Pancreas (tissue), 10 donors: ENCODE measurements at regions not wholly inside any gene's neighbourhood (a gene's known extent, or its start where the extent isn't known, plus 50 kb on each side); places are given as distances from the start of the nearest gene placed in this dataset.

Experiments
- ATAC-seq, 4 donors: fragments of 200-7000 bp; cut with Tn5 transposase; one replicate each; pipeline versions ENCODE4 v1.8.0 to v1.9.1; 2020; ENCODE audit warnings: mild to moderate bottlenecking in 4 of 4, moderate library complexity in 4 of 4
- DNase-seq, 6 donors: peaks; one replicate each; pipeline ENCODE4 v3.0.0-alpha.2; 2020
- FAIRE-seq: peaks from 2 replicates; lab custom pipeline; 2012; peaks lifted over from hg19 to GRCh38; lab: Jason Lieb, UNC
- H3K27ac ChIP-seq, 4 donors: fragments of 200-600 bp; sonication (generic); 1 replicate in 3 of 4; 2 replicates in 1 of 4; pipeline versions ENCODE4 v1.5.0 to v1.8.0; 2020
- H3K27me3 ChIP-seq, 4 donors: fragments of 200-600 bp; one replicate each; pipeline ENCODE4 v1.8.0; 2021
- H3K36me3 ChIP-seq, 3 donors: fragments of 200-600 bp; sonication (generic) in 1 of 3; one replicate each; pipeline versions ENCODE4 v1.5.0 to v1.8.0; 2020 to 2021
- H3K4me1 ChIP-seq, 3 donors: fragments of 200-600 bp; one replicate each; pipeline ENCODE4 v1.8.0; 2021
- H3K4me3 ChIP-seq, 4 donors: fragments of 200-600 bp; sonication (generic) in 2 of 4; one replicate each; pipeline versions ENCODE4 v1.5.0 to v1.8.0; 2020 to 2021
- H3K9me3 ChIP-seq, 4 donors: fragments of 200-600 bp; one replicate each; pipeline ENCODE4 v1.8.0; 2021
- WGBS, 2 donors: extraction: QIAGEN DNeasy Blood & Tissue Kit; methylation state at CpG; one replicate each; pipeline ENCODE4 v1.1.7; 2013; 5-methylcytosine and 5-hydroxymethylcytosine counted together
- intact Hi-C, 3 donors: fragments of 100-400 bp; cut with DNase I; formaldehyde crosslinking; loops; one replicate each; pipeline versions ENCODE4 v1.11.1 to v1.14.2; 2022
- TF ChIP-seq, protein P1 (sequence below), 4 donors: fragments of 200-600 bp; sonication (generic) in 3 of 4; IDR thresholded peaks; one replicate each; pipeline versions ENCODE4 v1.5.0 to v1.8.0; 2021; ENCODE audit warnings: antibody characterized with exemption in 4 of 4
- donor health status: healthy with polysubstance abuse.
- donor health status: DM: no; HTN: no; CAD: no; lungs with moderate emphysema.
- donor health status: DM: no; HTN: no; CAD: no.
- donor health status: control.
- donor health status: control.
- donor health status: Bipolar disorder and iron deficiency.
- donor health status: DM: yes; HTN: yes; CAD: no.
- donor health status: DM: no; HTN: no; CAD: no.
- donor health status: DM: no; HTN: no; CAD: no.
- donor health status: DM: yes; HTN: yes; CAD: no.

DNA sequence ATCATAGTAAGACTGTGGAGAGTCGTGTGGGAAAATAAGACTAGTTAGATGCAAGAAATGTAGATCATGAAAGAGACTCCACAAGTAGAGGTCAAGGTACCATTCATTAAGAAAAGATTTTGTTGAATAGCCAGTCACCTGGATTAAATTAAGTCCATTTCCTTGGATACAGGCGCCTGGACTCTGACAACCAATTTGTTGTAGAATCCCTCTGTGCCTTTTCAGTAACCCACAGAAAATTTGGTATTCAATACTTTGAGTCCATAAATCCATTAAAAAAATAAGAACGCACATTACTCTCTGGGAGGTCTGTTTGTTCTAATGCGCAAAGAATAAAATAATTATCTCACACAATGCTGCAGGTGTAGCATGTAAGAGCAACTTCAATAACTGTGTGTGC, 469.4 kb downstream of the KLF12 start:
- intact Hi-C loops: no loop called here
- no peak for FAIRE-seq
- 86 to 87% methylated on average over 4 of the region's 4 CpGs for WGBS, 2 donors

GRCh38 chr13:73662833-73663232, 471.4 kb downstream of the KLF12 start:
- DNase-seq (no peak), FAIRE-seq (no peak), ATAC-seq (no peak)
- H3K4me3 ChIP-seq: no peak overlapping the region
- no peaks in the 10 kb centered on the region for H3K27me3 ChIP-seq
- H3K36me3 ChIP-seq: no peaks in the 10 kb centered on the region
- H3K9me3 ChIP-seq: no peaks in the 10 kb centered on the region
- H3K4me1 ChIP-seq: peaks cover 0 to 8% (median 0%) of the 10 kb centered on the region in 3 donors
- no peak overlapping the region for H3K27ac ChIP-seq
- TF ChIP-seq, protein P1, sequence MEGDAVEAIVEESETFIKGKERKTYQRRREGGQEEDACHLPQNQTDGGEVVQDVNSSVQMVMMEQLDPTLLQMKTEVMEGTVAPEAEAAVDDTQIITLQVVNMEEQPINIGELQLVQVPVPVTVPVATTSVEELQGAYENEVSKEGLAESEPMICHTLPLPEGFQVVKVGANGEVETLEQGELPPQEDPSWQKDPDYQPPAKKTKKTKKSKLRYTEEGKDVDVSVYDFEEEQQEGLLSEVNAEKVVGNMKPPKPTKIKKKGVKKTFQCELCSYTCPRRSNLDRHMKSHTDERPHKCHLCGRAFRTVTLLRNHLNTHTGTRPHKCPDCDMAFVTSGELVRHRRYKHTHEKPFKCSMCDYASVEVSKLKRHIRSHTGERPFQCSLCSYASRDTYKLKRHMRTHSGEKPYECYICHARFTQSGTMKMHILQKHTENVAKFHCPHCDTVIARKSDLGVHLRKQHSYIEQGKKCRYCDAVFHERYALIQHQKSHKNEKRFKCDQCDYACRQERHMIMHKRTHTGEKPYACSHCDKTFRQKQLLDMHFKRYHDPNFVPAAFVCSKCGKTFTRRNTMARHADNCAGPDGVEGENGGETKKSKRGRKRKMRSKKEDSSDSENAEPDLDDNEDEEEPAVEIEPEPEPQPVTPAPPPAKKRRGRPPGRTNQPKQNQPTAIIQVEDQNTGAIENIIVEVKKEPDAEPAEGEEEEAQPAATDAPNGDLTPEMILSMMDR (IDR thresholded peaks at IDR 0.05): no peak
- intact Hi-C loops: no loop called here
- 97 to 98% methylated on average over 8 of the region's 8 CpGs for WGBS, 2 donors

More for the DNA sequence above, 469.4 kb downstream of the KLF12 start:
- Histone ChIP-seq H3K27ac (no peak overlapping the region), H3K4me3 (no peak overlapping the region), H3K9me3 (no peaks in the 10 kb centered on the region), H3K4me1 (peaks cover 0 to 5% (median 0%) of the 10 kb centered on the region in 3 donors), H3K36me3 (no peaks in the 10 kb centered on the region), H3K27me3 (no peaks in the 10 kb centered on the region)
- DNase-seq (no peak), ATAC-seq (no peak)
- TF ChIP-seq, protein P1 (IDR thresholded peaks at IDR 0.05): no peak

DNA sequence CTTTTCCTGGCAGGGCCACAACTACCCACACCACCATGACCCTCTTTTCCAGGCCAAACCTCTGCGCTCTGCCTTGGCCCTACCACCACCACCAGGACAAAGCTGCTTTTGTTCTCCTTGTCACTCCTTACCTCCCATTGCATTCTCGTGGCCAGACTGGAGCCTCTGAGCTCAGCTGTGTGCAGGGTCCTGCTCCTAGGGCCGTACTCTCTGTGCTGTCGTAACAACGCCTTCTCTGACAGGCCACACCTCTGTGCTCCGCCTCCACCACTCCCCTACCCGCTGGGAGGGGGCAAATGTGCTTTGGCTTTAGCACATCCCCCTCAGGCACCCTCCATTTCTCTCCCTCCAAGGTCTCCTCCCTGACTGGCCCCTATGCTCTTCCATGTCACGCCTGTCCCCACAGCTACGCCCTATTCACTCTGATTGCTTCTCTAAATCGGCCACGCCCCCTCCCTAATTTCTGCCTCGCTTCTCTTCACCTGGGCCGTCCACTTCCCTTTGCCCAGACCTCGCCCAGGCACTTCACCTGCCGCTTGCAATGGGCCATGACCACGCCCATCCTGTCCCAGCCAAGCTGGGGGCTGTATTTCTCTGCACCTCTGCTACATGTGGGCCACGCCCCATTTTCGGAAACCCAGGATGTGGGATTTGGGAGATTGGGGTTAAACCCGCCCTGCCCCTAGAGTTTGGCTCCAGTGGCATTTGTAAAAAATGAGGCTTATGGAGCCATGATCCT, 472.3 kb downstream of the KLF12 start:
- no peak for FAIRE-seq
- TF ChIP-seq, protein P1 (IDR thresholded peaks at IDR 0.05): no peak
- Histone ChIP-seq H3K36me3 (no peaks in the 10 kb centered on the region), H3K27me3 (no peaks in the 10 kb centered on the region), H3K4me3 (no peak overlapping the region), H3K27ac (no peak overlapping the region), H3K9me3 (no peaks in the 10 kb centered on the region), H3K4me1 (peaks cover 0 to 8% (median 0%) of the 10 kb centered on the region in 3 donors)
- no peak for DNase-seq
- intact Hi-C loops: no loop called here
- 83 to 88% methylated on average over 19 of the region's 19 CpGs for WGBS, 2 donors
- no peak for ATAC-seq

DNA sequence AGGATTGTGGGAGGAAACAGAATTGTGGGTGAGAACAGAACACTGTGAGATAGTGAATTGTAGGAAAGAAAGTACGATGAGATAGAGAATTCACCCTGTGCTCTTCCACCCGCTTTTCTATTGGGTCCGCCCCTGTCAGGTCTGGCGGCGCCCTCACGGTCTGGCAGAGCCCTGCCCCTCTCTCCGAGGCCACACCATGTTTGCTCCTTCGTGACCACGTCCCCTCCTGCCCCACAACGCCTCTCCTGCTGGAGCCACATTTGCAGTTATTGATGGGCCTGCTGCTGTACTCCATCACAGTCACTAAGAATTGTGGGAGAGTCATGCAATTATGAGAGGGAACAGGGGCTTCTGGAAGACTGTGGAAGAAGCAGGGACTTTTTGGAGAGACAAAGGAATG, 473.1 kb downstream of the KLF12 start:
- intact Hi-C loops: no loop called here
- FAIRE-seq (no peak), ATAC-seq (no peak), DNase-seq (no peak)
- 97 to 99% methylated on average over 10 of the region's 10 CpGs for WGBS, 2 donors
- no peak overlapping the region for H3K4me3 ChIP-seq
- H3K4me1 ChIP-seq: peaks cover 0 to 8% (median 0%) of the 10 kb centered on the region in 3 donors
- H3K9me3 ChIP-seq: no peaks in the 10 kb centered on the region
- no peaks in the 10 kb centered on the region for H3K36me3 ChIP-seq
- H3K27me3 ChIP-seq: no peaks in the 10 kb centered on the region
- TF ChIP-seq, protein P1 (IDR thresholded peaks at IDR 0.05): no peak
- H3K27ac ChIP-seq: no peak overlapping the region

GRCh38 chr13:73658639-73659038, 475.6 kb downstream of the KLF12 start:
- ATAC-seq: no peak
- Histone ChIP-seq H3K9me3 (no peaks in the 10 kb centered on the region), H3K4me3 (no peak overlapping the region), H3K4me1 (peaks cover 0 to 8% (median 0%) of the 10 kb centered on the region in 3 donors), H3K27ac (peak overlapping the region in 1 of 4 donors; percentile 59), H3K36me3 (no peaks in the 10 kb centered on the region), H3K27me3 (no peaks in the 10 kb centered on the region)
- intact Hi-C loops: no loop called here
- no peak for FAIRE-seq
- TF ChIP-seq, protein P1 (IDR thresholded peaks at IDR 0.05): no peak
- no peak for DNase-seq
